LNCAP (cell line): ENCODE measurements at regions not wholly inside any gene's neighbourhood (a gene's known extent, or its start where the extent isn't known, plus 50 kb on each side); places are given as distances from the start of the nearest gene placed in this dataset.

Source experiments
- TF ChIP-seq, protein P1 (sequence below): fragments of 450-650 bp; IDR thresholded peaks from 2 replicates; pipeline ENCODE4 v1.5.1; 2017; ENCODE audit warnings: mild to moderate bottlenecking

DNA sequence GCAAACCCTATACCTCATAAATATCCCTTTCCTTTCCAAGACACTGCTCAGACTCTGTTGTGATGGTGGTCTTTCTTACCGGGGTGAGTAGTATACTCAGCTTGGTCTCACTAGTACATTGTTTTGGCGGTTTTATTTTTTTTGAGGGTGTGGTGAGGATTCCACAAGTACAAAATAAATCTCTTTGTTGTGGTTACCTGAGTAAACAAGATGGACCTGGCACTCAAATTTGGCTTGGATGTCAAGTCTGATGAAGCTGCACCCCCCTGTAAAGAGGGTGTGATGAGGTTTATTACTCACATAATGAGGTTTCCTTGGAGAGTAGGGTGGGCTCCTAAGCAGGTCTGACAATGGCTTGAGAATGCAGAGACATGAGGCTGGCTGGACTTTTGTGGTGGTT lies 68.2 kb upstream of the KCNJ6 start:
- TF ChIP-seq, protein P1, sequence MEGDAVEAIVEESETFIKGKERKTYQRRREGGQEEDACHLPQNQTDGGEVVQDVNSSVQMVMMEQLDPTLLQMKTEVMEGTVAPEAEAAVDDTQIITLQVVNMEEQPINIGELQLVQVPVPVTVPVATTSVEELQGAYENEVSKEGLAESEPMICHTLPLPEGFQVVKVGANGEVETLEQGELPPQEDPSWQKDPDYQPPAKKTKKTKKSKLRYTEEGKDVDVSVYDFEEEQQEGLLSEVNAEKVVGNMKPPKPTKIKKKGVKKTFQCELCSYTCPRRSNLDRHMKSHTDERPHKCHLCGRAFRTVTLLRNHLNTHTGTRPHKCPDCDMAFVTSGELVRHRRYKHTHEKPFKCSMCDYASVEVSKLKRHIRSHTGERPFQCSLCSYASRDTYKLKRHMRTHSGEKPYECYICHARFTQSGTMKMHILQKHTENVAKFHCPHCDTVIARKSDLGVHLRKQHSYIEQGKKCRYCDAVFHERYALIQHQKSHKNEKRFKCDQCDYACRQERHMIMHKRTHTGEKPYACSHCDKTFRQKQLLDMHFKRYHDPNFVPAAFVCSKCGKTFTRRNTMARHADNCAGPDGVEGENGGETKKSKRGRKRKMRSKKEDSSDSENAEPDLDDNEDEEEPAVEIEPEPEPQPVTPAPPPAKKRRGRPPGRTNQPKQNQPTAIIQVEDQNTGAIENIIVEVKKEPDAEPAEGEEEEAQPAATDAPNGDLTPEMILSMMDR, result no peak

DNA sequence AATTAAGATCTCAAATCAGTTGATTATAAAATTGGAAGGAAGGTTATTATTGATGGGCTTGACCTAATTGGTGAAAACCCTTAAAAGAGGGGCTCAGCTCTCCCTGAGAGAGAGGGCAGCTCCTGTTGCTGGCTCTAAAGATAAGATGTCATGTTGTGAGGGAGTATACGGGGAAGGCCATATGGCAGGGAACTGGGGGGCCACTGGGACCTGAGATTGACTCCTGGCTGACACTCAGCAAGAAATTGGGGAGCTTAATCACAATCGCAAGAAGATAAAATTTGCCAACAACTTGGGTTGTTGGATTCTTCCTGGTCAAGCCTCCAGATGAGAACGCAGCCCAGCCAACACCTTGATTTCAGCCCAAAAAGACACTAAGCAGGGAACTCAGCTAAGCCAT lies 69.7 kb upstream of the KCNJ6 start:
- TF ChIP-seq, protein P1, result no peak

GRCh38 chr21:37986751-37987399 lies 70.6 kb upstream of the KCNJ6 start:
- TF ChIP-seq, protein P1, result no peak

DNA sequence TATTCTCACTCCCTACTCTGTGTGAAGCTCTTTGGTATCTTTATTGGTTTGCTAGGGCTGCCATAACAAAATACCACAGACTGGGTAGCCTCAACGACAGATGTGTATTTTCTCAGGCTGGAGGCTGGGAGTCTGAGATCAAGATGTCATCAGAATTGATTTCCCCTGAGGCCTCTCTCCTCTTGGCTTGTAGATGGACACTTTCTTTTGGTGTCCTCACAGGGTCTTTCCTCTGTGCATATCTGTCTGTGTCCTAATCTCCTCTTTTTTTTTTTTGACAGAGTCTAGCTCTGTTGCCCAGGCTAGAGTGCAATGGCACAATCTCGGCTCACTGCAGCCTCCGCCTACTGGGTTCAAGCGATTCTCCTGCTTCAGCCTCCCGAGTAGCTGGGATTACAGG lies 71.4 kb upstream of the KCNJ6 start:
- TF ChIP-seq, protein P1, result no peak

GRCh38 chr21:37993071-37993470 lies 76.8 kb upstream of the KCNJ6 start:
- TF ChIP-seq, protein P1, result no peak

DNA sequence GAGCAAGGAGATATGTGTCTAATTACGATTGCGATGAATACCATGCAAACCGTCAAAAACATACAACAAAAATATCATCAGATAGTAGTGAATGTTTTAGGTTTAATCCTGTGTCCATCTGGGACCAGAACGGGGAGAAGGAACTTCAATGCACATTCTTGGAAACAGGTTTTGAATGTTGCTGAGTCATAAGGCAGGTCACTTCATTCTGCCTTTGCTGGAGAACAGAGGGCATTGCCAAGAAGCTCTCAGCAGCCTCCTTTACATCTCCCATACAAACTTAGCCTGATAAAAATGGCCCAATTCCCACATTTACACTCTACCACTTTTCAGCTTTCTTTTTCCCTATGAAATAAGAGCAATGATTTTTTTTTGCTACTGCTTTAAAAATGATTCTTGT lies 78.0 kb upstream of the KCNJ6 start:
- TF ChIP-seq, protein P1, result no peak

DNA sequence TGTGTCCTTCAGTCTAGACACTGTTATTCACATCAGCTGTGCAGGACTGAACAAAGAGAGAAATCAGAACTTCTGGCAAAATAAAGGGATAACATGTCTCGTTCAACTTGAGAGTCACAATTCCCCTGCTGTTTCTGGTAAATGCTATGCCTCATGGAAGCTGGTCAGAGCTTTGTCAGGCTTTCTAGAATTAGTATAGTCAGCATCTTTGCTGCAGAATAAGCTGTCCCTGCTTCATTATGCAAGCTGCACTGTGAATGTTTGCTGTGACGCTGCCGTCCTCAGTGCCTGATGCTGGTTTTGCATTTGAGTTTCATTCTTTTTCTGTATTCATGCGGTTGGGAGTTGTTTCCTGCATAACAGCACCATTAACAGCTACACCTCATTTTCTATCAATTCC lies 96.4 kb upstream of the KCNJ6 start:
- TF ChIP-seq, protein P1, result no peak

- TF ChIP-seq, protein P1, result no peak
Measured at GRCh38 chr21:38013741-38014140, 97.5 kb upstream of the KCNJ6 start.
